ENCODE measurements at regions not wholly inside any gene's neighbourhood (a gene's known extent, or its start where the extent isn't known, plus 50 kb on each side); places are given as distances from the start of the nearest gene placed in this dataset.

GRCh38 chr14:65922142-65922541 lies 509.6 kb downstream of the FUT8 start:
- ATAC-seq (no peak), FAIRE-seq (no peak), DNase-seq (no peak)
- no peak overlapping the region for H3K4me3 ChIP-seq
- H3K9me3 ChIP-seq = no peaks in the 10 kb centered on the region
- no peaks in the 10 kb centered on the region for H3K36me3 ChIP-seq
- intact Hi-C loops (cut with DNase I) = no loop called here
- no peak for TF ChIP-seq CTCF (IDR thresholded peaks at IDR 0.05)
- H3K27ac ChIP-seq = no peak overlapping the region
- H3K27me3 ChIP-seq = no peaks in the 10 kb centered on the region
- WGBS, 2 donors = 80 to 82% methylated on average over 3 of the region's 3 CpGs
- H3K4me1 ChIP-seq = no peaks in the 10 kb centered on the region

- no peak overlapping the region for H3K27ac ChIP-seq
- TF ChIP-seq CTCF (IDR thresholded peaks at IDR 0.05) = no peak
- H3K4me3 ChIP-seq = no peak overlapping the region
- 44 to 46% methylated on average over 6 of the region's 6 CpGs for whole genome bisulfite sequencing, 2 donors
- H3K36me3 ChIP-seq = no peaks in the 10 kb centered on the region
- ATAC-seq (no peak), FAIRE-seq (no peak), DNase-seq (no peak)
- intact Hi-C loops (cut with DNase I) = no loop called here
- no peaks in the 10 kb centered on the region for H3K9me3 ChIP-seq
- H3K27me3 ChIP-seq = no peaks in the 10 kb centered on the region
- no peaks in the 10 kb centered on the region for H3K4me1 ChIP-seq
These were observed 514.0 kb downstream of the FUT8 start for GRCh38 chr14:65926504-65926903.

GRCh38 chr14:65926935-65927700 lies 514.6 kb downstream of the FUT8 start:
- H3K4me3 ChIP-seq = no peak overlapping the region
- H3K36me3 ChIP-seq = no peaks in the 10 kb centered on the region
- intact Hi-C loops (cut with DNase I) = no loop called here
- H3K27ac ChIP-seq = no peak overlapping the region
- TF ChIP-seq CTCF (IDR thresholded peaks at IDR 0.05) = no peak
- no peaks in the 10 kb centered on the region for H3K4me1 ChIP-seq
- 59 to 68% methylated on average over 7 of the region's 7 CpGs for WGBS, 2 donors
- DNase-seq (no peak), FAIRE-seq (no peak), ATAC-seq (no peak)
- H3K27me3 ChIP-seq = no peaks in the 10 kb centered on the region
- H3K9me3 ChIP-seq = no peaks in the 10 kb centered on the region

GRCh38 chr14:65927931-65928356 lies 515.4 kb downstream of the FUT8 start:
- intact Hi-C loops (cut with DNase I) = no loop called here
- H3K4me1 ChIP-seq = no peaks in the 10 kb centered on the region
- no peak overlapping the region for H3K4me3 ChIP-seq
- no peak for FAIRE-seq
- no peaks in the 10 kb centered on the region for H3K27me3 ChIP-seq
- no peak overlapping the region for H3K27ac ChIP-seq
- ATAC-seq = peak in 1 of 4 donors; percentile 50
- no peaks in the 10 kb centered on the region for H3K36me3 ChIP-seq
- 42 to 45% methylated on average over 9 of the region's 9 CpGs for WGBS, 2 donors
- TF ChIP-seq CTCF (IDR thresholded peaks at IDR 0.05) = no peak
- no peak for DNase-seq
- H3K9me3 ChIP-seq = no peaks in the 10 kb centered on the region

GRCh38 chr14:65928995-65929394 lies 516.5 kb downstream of the FUT8 start:
- Histone ChIP-seq H3K27ac (no peak overlapping the region), H3K27me3 (no peaks in the 10 kb centered on the region), H3K9me3 (no peaks in the 10 kb centered on the region), H3K4me3 (no peak overlapping the region), H3K4me1 (no peaks in the 10 kb centered on the region), H3K36me3 (no peaks in the 10 kb centered on the region)
- FAIRE-seq (no peak), DNase-seq (no peak), ATAC-seq (no peak)
- intact Hi-C loops (cut with DNase I) = no loop called here
- 88 to 89% methylated on average over 3 of the region's 3 CpGs for WGBS, 2 donors
- no peak for TF ChIP-seq CTCF (IDR thresholded peaks at IDR 0.05)

Measured in pancreas (tissue), 10 donors.